ENCODE measurements at regions not wholly inside any gene's neighbourhood (a gene's known extent, or its start where the extent isn't known, plus 50 kb on each side); places are given as distances from the start of the nearest gene placed in this dataset.

- TF ChIP-seq POLR2A (IDR thresholded peaks at IDR 0.05; ENCODE audit: insufficient read depth in 1 of 2, low read depth in 2 of 2, low read length in 2 of 2) (no peak), TCF7 (IDR thresholded peaks at IDR 0.05; ENCODE audit: low read depth) (no peak), YY1 (IDR thresholded peaks at IDR 0.05; ENCODE audit: insufficient read depth, insufficient replicate concordance, low read depth, low read length) (no peak), RFX5 (IDR thresholded peaks at IDR 0.05; ENCODE audit: low read depth, low read length) (no peak), CTCF (CRISPR knock-in tag; IDR thresholded peaks at IDR 0.05) (no peak), PAXIP1 (CRISPR knock-in tag; conservative IDR thresholded peaks at IDR 0.05) (no peak)
These were observed 116.7 kb upstream of the FRY start for GRCh38 chr13:31914843-31915242.
